ENCODE measurements at regions not wholly inside any gene's neighbourhood (a gene's known extent, or its start where the extent isn't known, plus 50 kb on each side); places are given as distances from the start of the nearest gene placed in this dataset.
A peak's percentile ranks its signal among the peaks of the same experiment; 100 is the strongest.

DNA sequence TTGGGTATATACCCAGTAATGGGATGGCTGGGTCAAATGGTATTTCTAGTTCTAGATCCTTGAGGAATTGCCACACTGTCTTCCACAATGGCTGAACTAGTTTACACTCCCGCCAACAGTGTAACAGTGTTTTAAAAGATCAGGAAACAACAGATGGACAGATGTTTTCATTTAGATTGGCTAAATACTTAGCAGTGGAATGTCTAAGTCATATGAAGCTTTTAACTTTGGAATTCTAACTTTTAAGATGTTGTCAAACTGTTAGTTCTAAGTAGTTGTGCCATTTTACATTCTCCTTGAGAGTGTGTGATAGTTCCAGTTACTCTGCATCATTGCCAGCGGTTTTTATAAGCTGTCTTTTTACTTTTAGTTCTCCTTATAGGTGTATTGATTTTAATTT, 688.8 kb downstream of the SEMA5A start:
- TF ChIP-seq, protein P1, sequence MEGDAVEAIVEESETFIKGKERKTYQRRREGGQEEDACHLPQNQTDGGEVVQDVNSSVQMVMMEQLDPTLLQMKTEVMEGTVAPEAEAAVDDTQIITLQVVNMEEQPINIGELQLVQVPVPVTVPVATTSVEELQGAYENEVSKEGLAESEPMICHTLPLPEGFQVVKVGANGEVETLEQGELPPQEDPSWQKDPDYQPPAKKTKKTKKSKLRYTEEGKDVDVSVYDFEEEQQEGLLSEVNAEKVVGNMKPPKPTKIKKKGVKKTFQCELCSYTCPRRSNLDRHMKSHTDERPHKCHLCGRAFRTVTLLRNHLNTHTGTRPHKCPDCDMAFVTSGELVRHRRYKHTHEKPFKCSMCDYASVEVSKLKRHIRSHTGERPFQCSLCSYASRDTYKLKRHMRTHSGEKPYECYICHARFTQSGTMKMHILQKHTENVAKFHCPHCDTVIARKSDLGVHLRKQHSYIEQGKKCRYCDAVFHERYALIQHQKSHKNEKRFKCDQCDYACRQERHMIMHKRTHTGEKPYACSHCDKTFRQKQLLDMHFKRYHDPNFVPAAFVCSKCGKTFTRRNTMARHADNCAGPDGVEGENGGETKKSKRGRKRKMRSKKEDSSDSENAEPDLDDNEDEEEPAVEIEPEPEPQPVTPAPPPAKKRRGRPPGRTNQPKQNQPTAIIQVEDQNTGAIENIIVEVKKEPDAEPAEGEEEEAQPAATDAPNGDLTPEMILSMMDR (conservative IDR thresholded peaks at IDR 0.05; ENCODE audit: control insufficient read depth, insufficient read depth, low read depth, low read length): no peak

DNA sequence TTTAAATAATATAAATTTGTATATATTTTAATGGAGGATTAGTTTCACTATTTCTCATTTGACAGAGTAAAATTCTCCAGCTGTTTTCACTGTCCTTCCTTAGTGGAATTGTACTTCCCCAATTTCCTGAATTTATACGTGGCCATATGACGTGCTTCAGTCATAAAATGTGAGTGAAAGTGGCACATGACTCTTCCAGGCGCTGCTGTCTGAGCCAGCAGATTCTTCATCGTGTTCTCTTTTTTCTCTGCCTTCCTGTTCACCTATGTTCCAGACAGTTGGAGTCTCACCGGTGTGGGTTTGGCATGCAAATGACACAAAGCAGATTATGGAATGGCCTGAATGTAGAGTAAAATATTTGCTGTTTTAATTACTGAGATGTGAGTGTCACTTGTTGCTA, 684.1 kb downstream of the SEMA5A start:
- DNase-seq (ENCODE audit: low read depth): peak; percentile 23
- no peak overlapping the region for H3K4me3 ChIP-seq (ENCODE audit: control insufficient read depth, low read depth, low read length)
- TF ChIP-seq, protein P1 (conservative IDR thresholded peaks at IDR 0.05; ENCODE audit: control insufficient read depth, insufficient read depth, low read depth, low read length): no peak

More for the DNA sequence above, 688.8 kb downstream of the SEMA5A start:
- no peak overlapping the region for H3K4me3 ChIP-seq (ENCODE audit: control insufficient read depth, low read depth, low read length)
- peak; percentile 45 for DNase-seq (ENCODE audit: low read depth)

DNA sequence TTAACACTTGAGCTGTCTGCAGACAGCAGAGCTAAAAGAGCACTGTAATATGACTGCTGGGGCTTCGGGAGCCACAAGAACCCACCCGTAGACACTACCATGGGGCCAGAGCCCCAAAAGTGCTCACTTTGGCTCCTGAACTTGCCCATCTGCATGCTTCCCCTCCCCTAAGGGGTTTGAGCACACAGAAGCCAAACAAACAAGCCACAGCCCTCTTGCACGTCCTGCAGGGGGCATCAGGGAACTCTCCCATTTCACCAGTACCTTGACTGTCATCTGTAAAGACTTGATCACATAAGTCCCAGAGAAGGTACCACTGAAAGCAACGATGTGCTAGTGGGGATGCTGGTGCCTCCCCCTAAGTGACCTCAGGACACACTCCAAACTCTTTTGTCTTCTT, 681.8 kb downstream of the SEMA5A start:
- TF ChIP-seq, protein P1 (conservative IDR thresholded peaks at IDR 0.05; ENCODE audit: control insufficient read depth, insufficient read depth, low read depth, low read length): peak; percentile 62
- no peak overlapping the region for H3K4me3 ChIP-seq (ENCODE audit: control insufficient read depth, low read depth, low read length)
- peak; percentile 59 for DNase-seq (ENCODE audit: low read depth)

DNA sequence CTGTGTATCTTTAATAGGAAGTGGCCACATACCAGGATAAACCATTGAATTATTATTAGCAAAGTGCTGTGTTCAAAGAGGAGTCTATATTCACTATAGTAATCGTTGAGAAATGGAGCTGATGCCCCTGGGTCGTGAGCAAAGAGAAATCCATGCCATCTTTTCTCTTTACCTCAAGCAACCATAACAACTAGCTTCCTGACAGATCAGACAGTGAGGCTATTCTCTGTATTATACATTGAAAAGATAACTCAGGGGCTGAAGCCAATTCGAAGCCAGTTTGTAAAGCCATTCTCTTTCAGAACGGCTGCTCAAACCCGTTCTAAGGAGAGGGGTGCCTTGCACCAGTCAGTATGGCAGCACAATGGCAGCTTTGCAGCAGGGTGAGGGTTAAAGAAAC, 680.6 kb downstream of the SEMA5A start:
- TF ChIP-seq, protein P1 (conservative IDR thresholded peaks at IDR 0.05; ENCODE audit: control insufficient read depth, insufficient read depth, low read depth, low read length): no peak
- H3K4me3 ChIP-seq (ENCODE audit: control insufficient read depth, low read depth, low read length): no peak overlapping the region
- no peak for DNase-seq (ENCODE audit: low read depth)

DNA sequence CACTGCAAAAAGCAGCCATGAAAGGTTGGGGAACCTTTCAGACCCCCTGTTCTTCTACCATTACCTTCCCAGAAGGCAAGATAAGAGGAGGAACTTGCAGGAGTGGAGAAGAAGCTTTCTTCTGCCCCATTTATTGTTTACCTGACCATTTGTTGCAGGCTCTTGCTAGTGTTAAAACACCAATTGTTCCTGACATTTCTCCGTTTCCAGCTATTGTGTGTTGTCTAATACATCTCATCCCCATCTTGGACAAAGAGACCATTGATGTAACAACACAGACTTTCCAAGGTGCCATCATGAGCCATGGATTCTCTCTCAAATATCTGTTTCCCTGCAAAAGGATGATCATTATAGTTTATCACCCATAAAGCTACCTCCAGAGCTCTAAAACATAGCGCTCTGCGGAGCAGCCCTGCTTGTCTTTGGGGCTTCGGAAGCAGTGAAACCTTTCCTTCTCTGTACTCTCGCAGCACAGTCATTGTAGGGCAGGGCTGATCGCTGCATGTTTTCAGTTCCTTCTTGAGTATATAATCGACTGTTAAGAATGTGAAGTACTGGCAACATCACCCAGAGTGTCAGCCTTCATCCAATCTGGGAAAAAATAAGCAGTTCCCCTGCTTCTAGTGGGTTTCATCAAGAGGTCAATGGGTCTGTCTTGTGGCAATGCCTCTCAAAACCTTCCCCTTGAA, 680.0 kb downstream of the SEMA5A start:
- no peak overlapping the region for H3K4me3 ChIP-seq (ENCODE audit: control insufficient read depth, low read depth, low read length)
- DNase-seq (ENCODE audit: low read depth): no peak
- TF ChIP-seq, protein P1 (conservative IDR thresholded peaks at IDR 0.05; ENCODE audit: control insufficient read depth, insufficient read depth, low read depth, low read length): no peak

DNA sequence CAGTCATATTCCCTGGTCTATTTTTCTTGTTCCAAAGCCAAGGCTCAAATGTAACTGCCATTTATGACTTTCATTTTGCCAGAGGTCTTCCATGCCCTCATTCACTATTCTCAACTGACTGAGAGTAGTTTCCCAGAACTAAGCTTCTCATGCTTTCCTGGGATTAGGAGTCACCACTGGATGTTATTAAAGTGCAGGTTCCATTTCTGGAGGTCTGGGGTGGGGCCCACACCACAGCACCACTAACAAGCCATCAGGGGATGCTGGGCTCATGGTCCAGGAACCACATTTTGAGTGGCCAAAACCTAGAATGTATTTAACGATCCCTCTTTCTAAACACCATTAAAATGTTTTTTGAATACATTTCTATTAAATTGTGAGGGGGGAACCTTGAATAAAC, 677.6 kb downstream of the SEMA5A start:
- no peak for DNase-seq (ENCODE audit: low read depth)
- no peak overlapping the region for H3K4me3 ChIP-seq (ENCODE audit: control insufficient read depth, low read depth, low read length)
- TF ChIP-seq, protein P1 (conservative IDR thresholded peaks at IDR 0.05; ENCODE audit: control insufficient read depth, insufficient read depth, low read depth, low read length): no peak

Data from fibroblast of mammary gland (primary cell).